HG03571 (cell line): ENCODE measurements at regions not wholly inside any gene's neighbourhood (a gene's known extent, or its start where the extent isn't known, plus 50 kb on each side); places are given as distances from the start of the nearest gene placed in this dataset.

Experiments
- ATAC-seq: cut with Tn5 transposase; IDR thresholded peaks from one replicate; pipeline ENCODE4 v1.9.1; 2021; ENCODE audit not compliant: unreplicated experiment

DNA sequence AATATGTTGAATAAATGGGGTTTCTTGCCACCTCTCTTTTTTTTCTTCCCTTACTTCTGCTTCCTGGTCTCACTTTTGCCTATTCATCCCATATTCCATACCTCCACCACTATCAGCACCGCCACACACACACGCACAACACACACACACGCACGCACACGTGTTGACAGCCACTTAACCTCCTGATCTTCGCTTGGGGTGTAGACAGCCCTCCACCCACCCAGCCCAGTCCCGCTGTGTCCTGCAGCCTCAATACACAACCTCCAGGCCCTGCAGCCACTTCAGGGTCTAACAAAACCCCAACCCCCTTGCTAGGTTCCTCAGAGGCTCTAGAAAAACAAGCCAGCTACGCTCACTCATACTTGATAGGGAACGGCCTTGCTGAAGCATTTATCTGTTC, 72.3 kb downstream of the LINC00237 start:
- no peak for ATAC-seq

DNA sequence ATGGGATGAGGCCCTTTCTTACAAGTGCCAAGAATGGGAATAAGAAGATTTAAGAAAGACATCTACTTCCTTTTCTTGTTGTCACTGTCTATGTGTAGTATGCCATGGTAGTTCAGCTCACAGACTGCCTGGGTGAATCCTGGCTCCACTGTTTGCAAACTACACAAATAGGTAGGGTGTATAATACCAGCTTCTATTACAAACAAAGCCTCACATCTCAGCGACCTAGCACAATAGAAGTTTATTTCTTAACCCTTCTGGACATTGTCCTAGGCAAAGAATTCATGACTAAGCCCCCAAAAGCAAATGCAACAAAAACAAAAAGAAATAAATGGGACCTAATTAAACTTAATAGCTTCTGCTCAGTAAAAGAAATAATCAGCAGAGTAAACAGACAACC, 74.5 kb downstream of the LINC00237 start:
- ATAC-seq, result no peak

DNA sequence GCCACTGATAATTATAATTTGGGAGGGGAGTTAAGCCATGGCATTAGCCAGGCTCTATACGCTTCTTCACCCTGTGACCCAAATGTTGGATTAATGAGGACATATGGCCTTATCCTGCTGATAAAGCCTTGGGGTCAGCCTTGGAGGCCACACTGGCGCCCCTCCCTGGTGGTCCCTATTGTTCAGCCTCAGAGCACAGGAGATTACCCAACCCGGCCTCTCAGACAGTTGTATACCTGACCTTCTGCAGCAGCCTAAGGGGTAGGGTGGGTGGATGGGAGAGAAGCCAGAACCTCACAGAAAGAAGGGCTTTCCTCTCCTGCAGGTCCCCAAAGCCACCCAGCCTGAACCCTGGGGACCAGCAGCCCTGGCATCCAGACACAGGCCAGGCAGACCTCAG, 76.8 kb downstream of the LINC00237 start:
- ATAC-seq, result no peak

DNA sequence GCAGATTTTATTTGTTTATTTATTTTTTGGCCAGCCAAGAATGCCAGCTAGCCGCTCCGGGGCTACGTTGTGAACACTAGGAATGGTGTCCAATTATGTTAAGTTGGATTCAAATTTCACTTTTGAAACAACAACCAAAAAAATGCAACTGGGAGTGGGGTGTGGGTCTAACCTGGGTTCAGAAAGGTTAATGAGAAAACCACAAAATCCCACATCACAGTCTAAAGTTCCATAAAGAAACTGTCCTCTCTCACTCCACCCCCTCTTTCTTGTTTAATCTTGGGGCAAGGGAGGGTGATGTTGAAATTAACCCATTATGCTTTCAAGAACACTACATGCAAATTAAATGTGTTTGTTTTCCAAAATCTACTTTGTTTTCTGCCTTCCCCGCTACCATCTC, 77.2 kb downstream of the LINC00237 start:
- no peak for ATAC-seq

DNA sequence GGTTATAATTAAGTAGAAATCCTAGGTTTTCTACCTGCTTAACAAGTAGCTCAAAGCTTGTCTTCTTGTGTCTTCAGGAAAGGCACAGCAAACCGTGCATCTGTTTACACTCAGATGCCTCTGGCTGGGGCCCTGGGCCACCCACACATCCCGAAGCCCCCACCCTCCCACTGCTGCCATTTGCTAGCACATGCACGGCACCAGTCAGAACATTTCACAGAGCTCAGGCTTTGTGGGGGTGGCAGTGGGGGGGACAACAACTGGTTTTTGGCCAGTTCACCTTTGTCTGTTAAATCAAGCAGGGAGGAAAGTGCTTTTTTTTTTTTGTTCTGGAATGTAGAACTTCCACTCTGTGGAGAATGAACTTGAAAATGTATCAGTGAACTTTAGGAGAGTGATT, 77.7 kb downstream of the LINC00237 start:
- ATAC-seq, result no peak

DNA sequence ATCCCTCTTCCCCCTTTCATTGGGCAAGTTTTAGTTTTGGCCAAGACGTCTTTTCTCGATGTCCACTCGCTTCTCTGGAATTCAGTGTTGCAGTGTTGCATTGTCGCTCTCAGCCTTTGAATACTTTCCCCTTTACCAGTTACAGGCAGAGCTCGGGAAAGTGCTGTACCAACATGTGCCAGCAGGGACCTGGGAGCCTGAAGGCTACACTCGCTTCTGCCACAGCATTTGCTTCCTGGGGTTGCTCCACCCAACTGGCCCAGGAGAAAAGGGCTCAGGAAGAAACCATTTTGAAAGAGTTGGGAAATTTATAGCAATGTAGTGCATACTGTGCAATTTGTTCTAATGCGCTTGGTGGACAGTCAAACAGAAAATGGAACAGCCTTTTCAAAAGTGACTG, 78.6 kb downstream of the LINC00237 start:
- no peak for ATAC-seq

DNA sequence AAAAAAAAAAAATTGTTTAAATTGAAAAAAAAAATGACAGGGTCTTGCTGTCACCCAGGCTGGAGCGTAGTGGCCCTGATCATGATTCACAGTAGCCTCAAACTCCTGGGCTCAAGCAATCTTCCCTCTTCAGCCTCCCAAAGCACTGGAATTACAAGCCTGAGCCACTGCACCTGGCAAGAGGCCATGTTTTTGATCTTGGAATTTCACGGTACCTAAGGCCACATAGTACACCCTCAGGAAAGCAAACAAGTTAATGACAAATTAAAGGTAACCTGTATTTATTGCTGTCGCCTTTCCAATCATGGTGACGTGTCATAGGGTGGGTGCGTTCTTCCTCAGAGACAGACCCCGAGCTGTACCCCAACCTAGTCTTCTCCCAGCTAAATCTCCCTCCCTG, 79.2 kb downstream of the LINC00237 start:
- ATAC-seq, result no peak

DNA sequence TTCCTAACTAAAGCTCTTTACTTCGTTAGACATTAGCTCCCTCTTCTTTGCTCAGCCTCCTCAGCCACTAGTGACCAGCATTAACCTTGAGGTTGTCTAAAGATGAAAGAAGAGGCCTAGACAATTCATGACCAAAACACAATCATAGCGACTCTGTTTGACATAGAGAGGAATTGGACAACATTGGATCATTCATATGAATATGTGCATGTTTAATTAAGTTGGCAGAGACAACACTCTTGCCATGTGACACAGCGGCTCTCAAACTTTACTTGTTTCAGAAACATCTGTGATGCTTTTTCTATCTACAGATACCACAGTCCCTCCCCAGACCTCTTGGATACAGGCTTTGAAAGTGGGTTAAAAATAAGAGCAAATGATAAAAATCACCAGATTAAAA, 81.7 kb downstream of the LINC00237 start:
- ATAC-seq, result no peak

DNA sequence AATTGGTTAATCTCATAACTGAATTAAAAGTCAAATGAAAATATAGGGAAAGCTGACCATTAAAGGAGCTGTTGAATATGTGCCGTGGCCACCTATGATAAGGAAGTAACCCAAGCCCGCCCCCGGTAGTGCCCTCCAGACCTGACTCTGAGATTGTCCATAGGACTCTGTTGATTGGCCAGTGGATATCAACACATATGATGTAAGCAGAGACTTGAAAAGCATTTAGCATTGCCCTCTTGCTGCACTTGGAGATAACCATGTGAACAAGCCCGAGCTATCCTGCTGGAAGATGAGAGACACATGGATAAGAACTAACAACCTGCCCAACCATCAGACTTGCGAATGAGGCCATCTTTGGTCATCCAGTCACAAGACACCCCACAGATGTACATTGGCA, 83.2 kb downstream of the LINC00237 start:
- no peak for ATAC-seq

DNA sequence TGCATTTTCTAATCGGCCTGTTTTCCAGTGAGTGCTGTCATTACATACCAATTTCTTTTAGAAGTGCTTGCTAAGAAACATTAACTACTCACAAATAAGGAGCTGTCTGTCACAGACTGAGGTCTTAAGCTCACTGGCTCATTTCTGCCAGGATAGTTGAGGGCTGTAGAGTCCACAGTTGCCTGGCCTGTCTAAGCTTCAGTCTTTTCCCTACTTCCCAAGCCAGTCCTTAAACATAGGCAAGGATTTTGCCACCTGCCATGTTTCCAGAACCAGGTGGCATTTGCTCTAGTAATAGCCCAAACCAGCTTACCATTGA, 84.7 kb downstream of the LINC00237 start:
- no peak for ATAC-seq

DNA sequence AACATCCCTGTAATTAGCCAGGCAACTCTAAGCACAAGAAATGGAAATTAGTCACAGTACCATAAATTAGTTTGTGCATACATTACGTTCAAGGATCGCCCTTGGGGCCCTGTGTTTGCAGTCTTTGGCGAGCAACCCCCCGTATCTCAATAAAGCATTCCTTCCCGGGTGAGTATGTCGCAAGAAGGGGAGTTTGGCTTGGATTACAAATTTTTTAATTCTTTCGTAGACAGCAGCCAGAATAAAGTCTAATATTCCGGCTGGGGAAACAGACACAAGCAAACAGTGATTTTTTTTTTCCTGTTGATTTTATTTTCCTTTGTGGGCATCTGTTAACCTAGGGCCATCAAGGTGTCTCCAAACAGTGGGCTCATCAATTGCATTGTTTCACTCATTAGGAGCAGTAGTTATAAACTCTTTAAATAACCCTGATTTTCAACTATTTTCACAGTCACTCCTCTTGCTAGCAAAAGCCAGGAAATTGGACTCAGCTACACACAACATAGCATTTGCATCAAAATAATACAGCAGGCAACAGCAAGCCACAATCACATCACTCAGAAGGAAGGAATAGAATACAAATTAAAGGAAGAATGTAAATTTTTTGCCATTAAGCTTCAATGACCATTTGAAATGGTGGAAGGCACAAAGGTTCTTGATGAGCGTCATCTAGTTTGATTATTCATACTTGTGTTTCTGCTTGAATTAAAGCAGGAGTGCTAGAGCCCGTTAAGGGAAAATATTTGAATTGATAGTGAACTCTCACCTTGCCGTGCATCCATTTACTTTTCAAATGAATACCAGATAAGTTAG, 85.3 kb downstream of the LINC00237 start:
- ATAC-seq, result no peak

DNA sequence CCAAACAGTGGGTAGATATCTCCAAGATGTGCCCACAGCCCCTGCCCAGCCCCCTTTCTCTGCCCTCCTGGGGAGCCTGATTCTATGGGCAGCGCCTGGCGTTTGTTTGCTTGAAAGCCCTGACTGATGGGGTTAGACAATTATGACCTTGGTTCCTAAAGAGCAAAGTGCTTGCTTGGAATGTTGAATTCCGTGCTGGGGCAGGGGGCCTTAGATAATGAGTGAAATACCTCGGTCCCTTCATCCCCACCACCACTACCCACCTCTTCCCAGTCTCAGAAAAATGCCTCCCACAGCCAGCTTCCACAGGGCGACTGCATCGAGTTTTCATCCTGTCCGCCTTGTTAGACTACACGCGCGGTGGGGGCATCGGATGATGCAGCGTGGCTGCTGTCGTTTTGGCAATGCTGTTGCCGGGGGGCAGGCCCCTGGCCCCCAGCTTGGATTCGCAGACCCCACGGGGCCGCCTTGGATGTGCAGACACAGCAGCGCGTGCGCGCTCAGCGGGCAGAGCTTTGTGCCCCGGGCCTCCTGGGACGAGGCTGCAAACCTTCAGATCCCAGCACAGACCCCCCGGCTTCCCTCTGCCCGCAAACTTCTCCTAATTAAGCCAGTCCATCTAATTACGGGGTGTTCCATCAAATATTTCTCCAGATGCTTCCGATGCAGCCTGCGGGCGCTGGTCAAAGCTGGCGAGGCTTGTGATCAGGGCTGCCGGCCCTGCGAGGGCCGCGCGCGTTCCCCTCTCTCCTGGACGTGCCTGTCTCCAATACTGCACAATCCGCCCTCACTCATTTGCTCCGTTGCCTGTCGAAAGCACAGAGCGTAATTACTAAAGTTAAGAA, 86.1 kb downstream of the LINC00237 start:
- no peak for ATAC-seq

DNA sequence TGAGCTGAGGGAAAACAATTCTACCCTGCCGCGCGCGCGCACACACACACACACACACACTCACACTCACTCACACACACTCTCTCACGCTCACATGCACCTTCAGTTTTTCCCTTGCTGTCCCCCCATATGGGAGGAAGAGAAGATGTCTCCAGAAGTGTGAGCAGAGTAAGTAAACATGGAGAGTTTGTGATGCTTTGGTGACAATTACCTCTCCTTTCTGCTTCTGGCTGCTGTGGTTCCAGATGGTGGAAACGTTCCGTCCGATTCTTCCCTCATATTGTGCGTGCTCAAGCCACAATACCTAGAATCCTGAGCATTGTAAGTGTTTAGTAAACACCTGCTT, 86.7 kb downstream of the LINC00237 start:
- ATAC-seq, result no peak

DNA sequence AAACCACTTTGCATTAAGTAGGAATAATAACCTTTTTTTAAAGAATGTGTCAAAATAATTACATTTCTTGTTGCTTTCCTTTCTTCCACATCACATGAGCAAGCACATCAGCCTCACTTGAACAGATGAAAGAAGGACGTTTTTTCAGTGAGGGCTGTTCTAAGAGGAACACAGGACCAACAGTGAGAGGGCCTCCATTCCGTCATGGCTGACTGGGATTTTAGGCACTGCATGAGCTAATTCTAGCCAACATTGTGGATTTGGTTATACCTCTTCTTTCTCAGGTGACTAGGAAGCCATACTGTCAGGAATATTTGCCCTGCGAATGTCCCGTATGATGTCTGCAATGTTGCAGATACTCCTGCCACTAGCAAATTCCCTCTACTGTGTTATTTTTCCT, 87.6 kb downstream of the LINC00237 start:
- no peak for ATAC-seq

DNA sequence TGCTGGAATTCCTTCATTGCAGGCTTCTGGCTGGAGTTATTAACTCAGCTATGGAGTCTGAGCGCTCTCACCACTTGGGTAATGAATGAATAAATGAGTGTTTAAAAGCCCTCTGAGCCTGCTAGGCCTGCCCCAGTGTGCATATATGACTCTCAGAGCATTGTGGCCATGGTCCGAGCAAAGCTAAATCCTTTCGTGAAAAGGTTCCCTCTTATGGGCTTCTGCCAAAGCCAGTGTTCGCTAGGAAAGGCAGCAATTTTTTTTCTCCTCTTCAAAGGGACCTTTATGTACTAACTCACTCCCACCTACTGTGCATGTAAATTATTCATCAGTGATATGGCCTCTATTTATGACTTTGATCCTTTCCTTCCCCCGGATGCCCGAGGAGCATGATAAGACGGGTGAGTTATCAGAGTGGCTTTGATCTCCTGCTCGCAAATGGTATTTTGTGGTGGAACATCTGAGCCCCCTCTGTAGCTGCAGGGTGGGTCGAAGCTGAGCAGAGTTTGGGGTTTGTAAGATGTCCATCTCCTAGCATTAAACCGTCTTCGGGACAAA, 88.6 kb downstream of the LINC00237 start:
- ATAC-seq, result no peak

DNA sequence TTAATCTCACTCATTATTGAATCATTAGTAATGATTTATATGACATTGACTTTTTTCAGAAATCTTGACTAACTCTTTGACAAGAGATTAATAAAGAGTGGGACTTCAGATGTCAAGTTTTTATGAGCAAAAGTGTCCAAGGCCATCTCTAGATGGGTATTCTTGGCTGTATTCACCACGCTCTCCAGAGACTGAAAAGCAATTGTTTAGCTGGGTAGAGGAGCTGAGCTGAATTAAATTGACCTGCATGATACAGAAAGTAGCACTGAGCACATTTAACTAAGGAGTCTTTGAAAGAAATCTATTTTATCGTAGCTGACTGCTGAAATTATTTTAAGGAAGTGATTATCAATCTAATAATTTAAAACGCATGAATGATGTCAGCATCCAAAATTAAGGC, 89.4 kb downstream of the LINC00237 start:
- no peak for ATAC-seq

DNA sequence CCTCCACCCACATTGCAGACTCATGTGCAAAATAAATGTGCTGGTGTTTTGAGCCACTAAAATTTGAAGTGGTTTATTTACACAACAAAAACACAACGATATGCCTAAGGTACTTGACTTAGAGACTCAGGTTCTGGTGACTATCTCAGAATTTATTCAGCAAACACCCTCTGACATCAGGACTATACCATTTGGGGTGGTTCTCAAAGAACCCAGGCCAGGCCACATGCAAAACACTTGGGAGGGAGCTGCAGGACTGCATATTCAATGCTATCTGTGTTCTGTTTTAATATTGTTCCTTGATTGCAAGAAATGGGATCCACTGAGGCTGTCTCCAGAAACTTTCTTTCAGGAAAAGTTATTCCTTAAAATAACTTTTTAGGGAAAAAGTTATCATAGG, 91.6 kb downstream of the LINC00237 start:
- ATAC-seq, result no peak

DNA sequence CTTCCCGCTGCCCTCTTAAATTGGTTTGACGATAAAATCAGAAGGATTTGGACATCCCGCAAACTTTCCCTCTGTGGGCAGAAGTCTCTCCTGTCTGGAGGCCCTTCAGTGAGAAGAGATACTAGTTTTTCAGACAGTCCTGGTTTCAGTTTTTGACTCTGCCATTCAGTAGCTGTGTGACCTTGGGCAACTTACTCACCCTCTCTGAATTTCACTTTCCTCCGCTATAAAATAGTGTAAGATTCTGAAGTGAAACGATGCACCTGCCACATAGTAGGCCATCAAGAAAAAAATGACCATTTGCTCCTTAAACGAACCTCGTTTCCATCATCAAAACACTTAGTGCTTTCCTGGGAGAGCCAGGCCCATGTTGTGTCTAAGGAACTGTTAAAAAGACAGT, 97.2 kb downstream of the LINC00237 start:
- no peak for ATAC-seq

DNA sequence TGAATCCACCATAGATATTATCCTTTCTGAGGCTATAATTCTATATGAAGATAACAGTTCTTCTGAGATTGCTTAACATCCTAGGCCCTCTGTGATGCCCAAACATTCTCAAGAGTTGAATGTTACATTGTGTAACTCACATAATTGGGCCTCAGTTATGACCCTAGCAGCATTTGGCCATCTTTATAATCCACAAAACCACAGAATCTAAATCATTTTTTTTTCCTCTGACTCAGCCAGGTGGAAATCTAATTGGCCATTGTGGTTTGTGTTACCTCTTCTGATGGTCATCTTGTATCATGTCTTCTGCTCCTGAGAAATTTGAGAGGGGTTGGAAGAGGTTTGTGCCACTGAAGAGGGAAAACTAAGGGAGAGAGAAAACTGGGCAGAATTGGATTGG, 99.5 kb downstream of the LINC00237 start:
- no peak for ATAC-seq

DNA sequence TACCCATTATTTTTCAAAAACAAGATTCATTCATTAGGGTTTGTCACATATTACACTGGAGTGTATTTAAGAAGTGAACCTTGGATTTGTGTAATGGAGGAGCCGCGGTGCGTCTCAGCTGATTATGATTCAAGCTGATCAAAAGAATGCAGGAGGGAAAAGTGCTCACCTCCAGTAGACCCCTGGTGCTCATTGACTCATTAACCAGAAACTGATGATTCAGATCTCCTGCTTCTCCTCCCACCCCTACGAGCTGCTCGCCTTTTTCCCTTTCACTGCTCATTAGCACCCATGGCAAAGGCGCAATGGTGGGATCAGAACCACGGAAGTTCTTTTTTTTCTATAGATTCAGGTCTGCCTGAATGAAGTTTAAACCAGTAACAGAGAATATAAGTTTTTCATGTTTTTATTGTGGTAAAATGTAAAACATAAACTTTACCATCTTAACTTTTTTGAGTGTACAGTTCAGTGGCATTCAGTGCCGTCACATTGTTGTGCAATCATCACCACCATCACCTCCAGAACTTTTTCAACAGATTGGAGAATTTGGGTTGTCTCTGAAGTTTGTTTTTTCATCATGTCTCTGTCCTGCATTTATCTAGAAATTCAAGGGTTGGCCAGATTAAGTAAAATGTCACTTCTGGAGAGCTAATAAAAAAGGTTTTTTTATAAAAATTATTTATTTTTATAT, 101.6 kb downstream of the LINC00237 start:
- ATAC-seq, result no peak

DNA sequence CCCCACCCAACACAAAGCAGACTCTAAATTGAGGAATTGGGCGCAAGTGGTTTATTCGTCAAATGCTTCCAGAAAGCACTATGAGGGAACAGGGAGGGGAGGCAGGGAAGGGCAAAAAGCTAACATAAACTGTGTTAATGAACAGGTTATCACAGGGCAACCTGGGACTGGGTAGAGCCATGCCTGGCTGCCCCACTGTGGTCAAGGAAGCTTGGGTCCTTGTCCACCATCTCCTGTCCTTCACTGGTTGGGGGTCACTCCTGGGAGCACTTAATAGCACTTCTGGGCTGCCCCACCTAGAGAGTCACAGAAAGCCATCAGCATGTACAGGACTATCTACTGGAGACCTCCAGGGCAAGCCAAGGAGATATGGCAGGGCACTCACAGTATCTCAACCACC, 102.3 kb downstream of the LINC00237 start:
- no peak for ATAC-seq

DNA sequence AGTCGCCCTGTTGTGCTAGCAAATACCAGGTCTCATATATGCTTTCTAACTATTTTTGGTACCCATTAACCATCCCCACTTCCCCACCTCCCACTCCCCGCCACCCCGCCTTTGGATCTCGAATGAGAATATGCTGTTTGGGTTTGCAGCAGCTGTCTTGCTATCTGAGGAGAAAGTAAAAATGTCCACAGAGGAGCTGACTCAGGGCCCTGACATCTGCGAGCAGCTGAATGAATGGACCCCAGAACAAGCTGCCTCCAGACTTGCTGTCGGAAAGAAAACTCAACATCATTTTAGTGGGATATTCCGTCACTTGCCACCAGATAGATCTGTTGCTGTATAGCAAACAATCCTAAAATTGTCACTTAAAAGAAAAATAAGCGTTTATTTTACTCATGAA, 103.7 kb downstream of the LINC00237 start:
- no peak for ATAC-seq
